HCT116 (cell line): ENCODE measurements at regions not wholly inside any gene's neighbourhood (a gene's known extent, or its start where the extent isn't known, plus 50 kb on each side); places are given as distances from the start of the nearest gene placed in this dataset.

Experiments
- ATF3 ChIP-seq: IDR thresholded peaks from 2 replicates; pipeline ENCODE4 v1.6.1; 2012
- CTCF ChIP-seq, 3 experiments: fragments of 200-600 bp in 1 of 3; sonication (generic) in 1 of 3; IDR thresholded peaks in 2 of 3; conservative IDR thresholded peaks in 1 of 3; 2 replicates each; pipeline ENCODE4 v1.5.1; 2012 to 2017; ENCODE audit warnings: low read depth in 2 of 3, low read length in 2 of 3, antibody characterized with exemption in 1 of 3, borderline replicate concordance in 1 of 3, control low read depth in 1 of 3, mild to moderate bottlenecking in 1 of 3, mixed read lengths in 1 of 3, mixed run types in 1 of 3, moderate library complexity in 1 of 3; ENCODE audit not compliant: insufficient read depth in 1 of 3
- EGR1 ChIP-seq: IDR thresholded peaks from 2 replicates; pipeline ENCODE4 v1.6.1; 2012; ENCODE audit warnings: low read depth
- EZH2 ChIP-seq: fragments of 200-600 bp; sonication (generic); IDR thresholded peaks from 2 replicates; pipeline ENCODE4 v1.6.1; 2017; ENCODE audit warnings: antibody characterized with exemption, mixed run types
- JUND ChIP-seq: IDR thresholded peaks from 2 replicates; pipeline ENCODE4 v1.6.1; 2012
- REST ChIP-seq: IDR thresholded peaks from 2 replicates; pipeline ENCODE4 v1.6.1; 2012; ENCODE audit warnings: low read depth
- SIN3A ChIP-seq: IDR thresholded peaks from 2 replicates; pipeline ENCODE4 v1.6.1; 2012; ENCODE audit warnings: low read depth
- YY1 ChIP-seq: IDR thresholded peaks from 2 replicates; pipeline ENCODE4 v1.6.1; 2011; ENCODE audit warnings: low read length, low read depth, moderate library complexity, mild to moderate bottlenecking; ENCODE audit not compliant: insufficient replicate concordance; ENCODE audit errors: extremely low read depth

- TF ChIP-seq CTCF (IDR thresholded peaks at IDR 0.05 in 2 of 3, conservative IDR thresholded peaks at IDR 0.05 in 1 of 3; ENCODE audit: borderline replicate concordance in 1 of 3, insufficient read depth in 1 of 3, low read depth in 2 of 3, low read length in 2 of 3) (no peak), YY1 (no peak), JUND (no peak), ATF3 (no peak), EGR1 (no peak), REST (no peak), SIN3A (no peak), EZH2 (no peak)
These were observed 146.9 kb downstream of the ZNF486 start for GRCh38 chr19:20313894-20314293.
